H1 (cell line): ENCODE measurements at regions not wholly inside any gene's neighbourhood (a gene's known extent, or its start where the extent isn't known, plus 50 kb on each side); places are given as distances from the start of the nearest gene placed in this dataset.

Experiments used
- CTCF ChIA-PET: fragments of 300-600 bp; sonication (Branson Sonifier 250); formaldehyde crosslinking; loops from one replicate; lab custom pipeline; 2021; ENCODE audit not compliant: partially characterized antibody; lab: Charles Lee
- POLR2A ChIA-PET: fragments of 300-600 bp; sonication (Branson Sonifier 250); formaldehyde crosslinking; loops from one replicate; lab custom pipeline; 2021; ENCODE audit warnings: inconsistent platforms; ENCODE audit not compliant: partially characterized antibody; lab: Charles Lee
- DNase-seq, 2 experiments: peaks; one replicate each; pipeline versions ENCODE4 v3.0.0 to v3.0.0-alpha.2; 2010 to 2022; ENCODE audit warnings: low spot score in 2 of 2, low read depth in 1 of 2, mixed read lengths in 1 of 2
- FAIRE-seq: peaks from 2 replicates; lab custom pipeline; 2011; peaks lifted over from hg19 to GRCh38; lab: Jason Lieb, UNC
- H2AFZ ChIP-seq: 2 replicates; pipeline ENCODE4 v1.8.1; 2012; ENCODE audit warnings: low read length, inconsistent platforms
- H2AK5ac ChIP-seq: 2 replicates; pipeline ENCODE4 v1.6.1; 2013; ENCODE audit warnings: low read depth, low read length
- H2BK120ac ChIP-seq: replicated peaks from 2 replicates; pipeline ENCODE3; 2013; ENCODE audit warnings: low read depth, low read length, inconsistent platforms
- H2BK12ac ChIP-seq: 2 replicates; pipeline ENCODE4 v1.6.1; 2013; ENCODE audit warnings: low read depth, low read length
- H2BK15ac ChIP-seq: 2 replicates; pipeline ENCODE4 v1.6.1; 2013; ENCODE audit warnings: low read length
- H2BK20ac ChIP-seq: 2 replicates; pipeline ENCODE4 v1.6.1; 2013; ENCODE audit warnings: low read length
- H2BK5ac ChIP-seq: 2 replicates; pipeline ENCODE4 v1.6.1; 2013; ENCODE audit warnings: low read depth, low read length
- H3K14ac ChIP-seq: 2 replicates; pipeline ENCODE4 v1.6.1; 2013; ENCODE audit warnings: inconsistent platforms; ENCODE audit not compliant: insufficient read length
- H3K18ac ChIP-seq: 2 replicates; pipeline ENCODE4 v1.6.1; 2013; ENCODE audit warnings: low read length; ENCODE audit errors: extremely low read depth
- H3K23ac ChIP-seq: 2 replicates; pipeline ENCODE4 v1.6.1; 2013; ENCODE audit warnings: inconsistent platforms; ENCODE audit not compliant: insufficient read length
- H3K23me2 ChIP-seq: 2 replicates; pipeline ENCODE4 v1.6.1; 2013; ENCODE audit warnings: low read depth, low read length
- H3K27ac ChIP-seq: 2 replicates; pipeline ENCODE4 v1.6.1; 2011; ENCODE audit warnings: low read depth, low read length, inconsistent platforms
- H3K27me3 ChIP-seq, 4 experiments: replicated peaks in 1 of 4; 1 replicate in 1 of 4; 2 replicates in 3 of 4; pipeline versions ENCODE4 v1.6.1 to v1.8.1; 2011 to 2013; ENCODE audit warnings: low read length in 3 of 4, mild to moderate bottlenecking in 3 of 4, inconsistent platforms in 2 of 4, mixed read lengths in 2 of 4, moderate library complexity in 1 of 4; ENCODE audit not compliant: control insufficient read depth in 3 of 4, insufficient read depth in 3 of 4; ENCODE audit errors: extremely low read depth in 1 of 4
- H3K36me3 ChIP-seq, 4 experiments: 2 replicates each; pipeline versions ENCODE4 v1.6.1 to v1.8.1; 2011 to 2013; ENCODE audit warnings: mild to moderate bottlenecking in 4 of 4, low read length in 3 of 4, moderate library complexity in 2 of 4, control low read depth in 1 of 4, inconsistent platforms in 1 of 4; ENCODE audit not compliant: insufficient read depth in 4 of 4, control insufficient read depth in 2 of 4
- H3K4ac ChIP-seq: replicated peaks from 2 replicates; pipeline ENCODE3; 2013; ENCODE audit warnings: low read length, low read depth, mixed read lengths, inconsistent platforms; ENCODE audit not compliant: insufficient read length
- H3K4me1 ChIP-seq, 4 experiments: replicated peaks in 1 of 4; 1 replicate in 1 of 4; 2 replicates in 3 of 4; pipeline versions ENCODE4 v1.6.1 to v1.8.1; 2011 to 2013; ENCODE audit warnings: low read length in 3 of 4, inconsistent platforms in 2 of 4, mixed read lengths in 1 of 4; ENCODE audit not compliant: insufficient read depth in 4 of 4, control insufficient read depth in 3 of 4
- H3K4me2 ChIP-seq, 2 experiments: 2 replicates each; pipeline versions ENCODE4 v1.6.1 to v1.8.1; 2011 to 2013; ENCODE audit warnings: low read depth in 2 of 2, low read length in 2 of 2, control low read depth in 1 of 2, inconsistent platforms in 1 of 2, mild to moderate bottlenecking in 1 of 2; ENCODE audit not compliant: insufficient read depth in 1 of 2
- H3K4me3 ChIP-seq, 4 experiments: fragments of 200-600, 300-600 bp in 1 of 4; sonication (generic), shearing (Covaris generic), sonication (Bioruptor Twin) in 1 of 4; 2 replicates each; pipeline versions ENCODE4 v1.5.1 to v1.8.1; 2011 to 2016; ENCODE audit warnings: low read length in 4 of 4, low read depth in 3 of 4, control low read depth in 2 of 4, inconsistent platforms in 2 of 4, mild to moderate bottlenecking in 2 of 4, mixed read lengths in 1 of 4, moderate library complexity in 1 of 4; ENCODE audit not compliant: insufficient read depth in 2 of 4; ENCODE audit errors: extremely low read depth in 1 of 4
- H3K56ac ChIP-seq: replicated peaks from 2 replicates; pipeline ENCODE3; 2013; ENCODE audit warnings: low read depth, mild to moderate bottlenecking, mixed read lengths, low read length, inconsistent platforms; ENCODE audit not compliant: insufficient read length
- H3K79me1 ChIP-seq: 2 replicates; pipeline ENCODE4 v1.6.1; 2013; ENCODE audit warnings: low read depth, low read length, control low read depth
- H3K79me2 ChIP-seq, 2 experiments: 2 replicates each; pipeline versions ENCODE4 v1.6.1 to v1.8.1; 2012 to 2013; ENCODE audit warnings: low read length in 2 of 2, mild to moderate bottlenecking in 2 of 2, inconsistent platforms in 1 of 2; ENCODE audit not compliant: insufficient read depth in 2 of 2, control insufficient read depth in 1 of 2
- H3K9ac ChIP-seq, 4 experiments: replicated peaks in 1 of 4; 1 replicate in 1 of 4; 2 replicates in 3 of 4; pipeline versions ENCODE4 v1.6.1 to v1.8.1; 2011 to 2013; ENCODE audit warnings: low read depth in 3 of 4, low read length in 3 of 4, control low read depth in 2 of 4, mild to moderate bottlenecking in 2 of 4, moderate library complexity in 2 of 4, inconsistent platforms in 1 of 4; ENCODE audit errors: extremely low read depth in 1 of 4
- H3K9me3 ChIP-seq, 2 experiments: 2 replicates each; pipeline versions ENCODE4 v1.6.1 to v1.8.1; 2012 to 2013; ENCODE audit warnings: mild to moderate bottlenecking in 2 of 2, moderate library complexity in 2 of 2, control low read depth in 1 of 2, inconsistent platforms in 1 of 2, low read depth in 1 of 2, low read length in 1 of 2, mixed read lengths in 1 of 2; ENCODE audit not compliant: insufficient read depth in 2 of 2
- H4K20me1 ChIP-seq, 2 experiments: replicated peaks in 1 of 2; 2 replicates each; pipeline versions ENCODE3 to v1.8.1; 2011 to 2013; ENCODE audit warnings: inconsistent platforms in 2 of 2, low read length in 2 of 2, mild to moderate bottlenecking in 1 of 2; ENCODE audit not compliant: insufficient read depth in 2 of 2, control insufficient read depth in 1 of 2
- H4K5ac ChIP-seq: 2 replicates; pipeline ENCODE4 v1.6.1; 2013; ENCODE audit warnings: low read length, low read depth, mixed read lengths, inconsistent platforms; ENCODE audit not compliant: insufficient read length
- H4K8ac ChIP-seq: 2 replicates; pipeline ENCODE4 v1.8.0; 2013; ENCODE audit warnings: mild to moderate bottlenecking, moderate library complexity, low read length, inconsistent platforms; ENCODE audit not compliant: insufficient read depth; ENCODE audit errors: extremely low read depth
- H4K91ac ChIP-seq: replicated peaks from 2 replicates; pipeline ENCODE3; 2013; ENCODE audit warnings: low read length, mixed read lengths, inconsistent platforms; ENCODE audit not compliant: insufficient read length
- EP300 ChIP-seq, 2 experiments: IDR thresholded peaks; 1 replicate in 1 of 2; 2 replicates in 1 of 2; pipeline ENCODE4 v1.6.1; 2011 to 2012; ENCODE audit warnings: low read depth in 2 of 2, low read length in 2 of 2, mild to moderate bottlenecking in 2 of 2, borderline replicate concordance in 1 of 2, inconsistent platforms in 1 of 2, moderate library complexity in 1 of 2
- JUN ChIP-seq: IDR thresholded peaks from 2 replicates; pipeline ENCODE4 v1.6.1; 2011; ENCODE audit warnings: low read depth, mild to moderate bottlenecking, improper control_type of control experiment, low read length
- KDM4A ChIP-seq: IDR thresholded peaks from one replicate; pipeline ENCODE4 v1.7.1; 2012; ENCODE audit warnings: low read depth, mild to moderate bottlenecking, moderate library complexity, low read length, inconsistent platforms; ENCODE audit not compliant: severe bottlenecking
- POU5F1 ChIP-seq: IDR thresholded peaks from 2 replicates; pipeline ENCODE4 v1.6.1; 2011; ENCODE audit warnings: low read depth, mild to moderate bottlenecking, low read length, moderate library complexity
- RBBP5 ChIP-seq: IDR thresholded peaks from 2 replicates; pipeline ENCODE4 v1.7.1; 2012; ENCODE audit warnings: low read depth, mild to moderate bottlenecking, inconsistent platforms, low read length, moderate library complexity, borderline replicate concordance
- SUZ12 ChIP-seq: fragments of 200-600 bp; sonication (generic); IDR thresholded peaks from 2 replicates; pipeline ENCODE4 v1.6.1; 2012; ENCODE audit warnings: mild to moderate bottlenecking, inconsistent platforms, low read length, moderate library complexity, mixed read lengths
- WGBS, 2 experiments: shearing (Covaris generic) in 1 of 2; methylation state at CpG; one replicate each; pipeline versions ENCODE4 v1.1.6 to v1.1.7; 2013 to 2015; ENCODE audit warnings: low lambda C conversion rate in 2 of 2, mixed read lengths in 2 of 2, inconsistent platforms in 1 of 2, low coverage in 1 of 2, missing lambda C conversion rate in 1 of 2; ENCODE audit not compliant: insufficient replicate concordance in 2 of 2, insufficient coverage in 1 of 2, insufficient read length in 1 of 2; ENCODE audit errors: extremely low coverage in 1 of 2, missing lambda C conversion rate in 1 of 2; 5-methylcytosine and 5-hydroxymethylcytosine counted together

DNA sequence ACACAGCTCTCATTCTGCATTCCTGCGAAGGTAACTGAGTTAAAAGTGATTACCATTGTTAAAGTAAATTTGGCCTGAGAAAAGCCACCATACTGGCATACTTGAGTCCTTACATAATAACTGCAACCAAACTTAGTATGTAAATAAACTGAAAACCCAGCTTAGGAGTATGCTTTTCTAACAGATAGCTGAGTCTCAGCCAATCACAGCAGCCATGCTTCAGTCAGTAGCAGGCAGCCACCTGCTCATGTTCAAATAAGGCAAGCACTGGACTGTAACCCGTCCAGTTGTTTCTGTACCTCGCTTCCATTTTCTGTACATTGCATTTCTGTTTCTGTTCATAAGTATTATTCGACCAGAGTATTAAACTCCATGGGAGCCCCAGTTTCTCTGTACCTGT is 58.6 kb downstream of the GCNT4 start:
- H4K8ac ChIP-seq = no peak overlapping the region
- H3K14ac ChIP-seq = no peak overlapping the region
- H2BK5ac ChIP-seq = no peak overlapping the region
- no peak overlapping the region for H2AFZ ChIP-seq
- no peak overlapping the region for H2BK15ac ChIP-seq
- no peaks in the 10 kb centered on the region for H3K27me3 ChIP-seq
- CTCF ChIA-PET = no interaction called here
- no peaks in the 10 kb centered on the region for H3K9me3 ChIP-seq
- no peak overlapping the region for H2BK20ac ChIP-seq
- no peaks in the 10 kb centered on the region for H3K4me1 ChIP-seq
- H4K5ac ChIP-seq = no peak overlapping the region
- no peak overlapping the region for H4K91ac ChIP-seq
- H3K27ac ChIP-seq = no peak overlapping the region
- no peak overlapping the region for H3K18ac ChIP-seq
- FAIRE-seq (no peak), DNase-seq (no peak)
- H2AK5ac ChIP-seq = no peak overlapping the region
- H3K4me3 ChIP-seq = no peak overlapping the region
- H3K4ac ChIP-seq = no peak overlapping the region
- no peak overlapping the region for H3K9ac ChIP-seq
- H3K23me2 ChIP-seq = no peaks in the 10 kb centered on the region
- 85% methylated on average over 4 of the region's 4 CpGs; no CpG with 5 or more reads in 1 of the 2 experiments for WGBS, 2 experiments
- H3K4me2 ChIP-seq = no peak overlapping the region
- H3K79me2 ChIP-seq = no peaks in the 10 kb centered on the region
- no peaks in the 10 kb centered on the region for H3K79me1 ChIP-seq
- no peak overlapping the region for H2BK12ac ChIP-seq
- POLR2A ChIA-PET = no interaction called here
- no peaks in the 10 kb centered on the region for H4K20me1 ChIP-seq
- H3K56ac ChIP-seq = no peak overlapping the region
- H3K36me3 ChIP-seq = no peaks in the 10 kb centered on the region
- no peak overlapping the region for H3K23ac ChIP-seq
- H2BK120ac ChIP-seq = no peak overlapping the region
- TF ChIP-seq RBBP5 (no peak), EP300 (IDR thresholded peaks at IDR 0.05; ENCODE audit: borderline replicate concordance in 1 of 2, low read depth in 2 of 2, low read length in 2 of 2) (no peak), KDM4A (no peak), JUN (no peak), POU5F1 (no peak), SUZ12 (no peak)
